B cell (primary cell): ENCODE measurements at regions not wholly inside any gene's neighbourhood (a gene's known extent, or its start where the extent isn't known, plus 50 kb on each side); places are given as distances from the start of the nearest gene placed in this dataset.

Experiments
- CTCF ChIP-seq: fragments of 200-600 bp; IDR thresholded peaks from one replicate; pipeline ENCODE4 v1.8.0; 2022; ENCODE audit warnings: antibody characterized with exemption, mild to moderate bottlenecking
- EZH2 ChIP-seq: IDR thresholded peaks from 2 replicates; pipeline ENCODE4 v1.6.1; 2012; ENCODE audit warnings: borderline replicate concordance, low read depth, mild to moderate bottlenecking, moderate library complexity, low read length; ENCODE audit not compliant: insufficient read depth, poor library complexity, severe bottlenecking

GRCh38 chr15:61383421-61383820 is 154.3 kb upstream of the RORA start:
- TF ChIP-seq CTCF, result no peak
- TF ChIP-seq EZH2, result no peak
